ENCODE measurements at regions not wholly inside any gene's neighbourhood (a gene's known extent, or its start where the extent isn't known, plus 50 kb on each side); places are given as distances from the start of the nearest gene placed in this dataset.

DNA sequence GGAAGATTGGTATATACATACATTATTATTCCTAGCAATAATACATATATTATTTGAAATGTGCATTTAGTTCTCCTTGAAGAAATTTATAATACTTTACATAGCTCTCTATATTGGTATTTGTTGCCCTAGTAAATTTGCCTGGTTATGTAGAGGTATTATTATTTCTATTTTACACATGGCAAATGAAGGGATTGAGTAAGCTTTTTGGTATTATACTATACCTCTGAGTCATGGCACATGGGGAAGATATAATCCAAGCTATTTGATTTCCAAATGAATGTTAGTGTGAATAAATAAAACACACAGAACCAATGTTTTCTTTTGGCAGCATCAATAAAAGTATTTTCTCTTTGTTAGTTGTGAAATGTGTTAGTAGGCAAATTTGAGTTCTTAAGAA lies 409.6 kb upstream of the SLC35B3 start:
- TF ChIP-seq POLR2AphosphoS5 (IDR thresholded peaks at IDR 0.05; ENCODE audit: low read depth, low read length) (no peak), TAF1 (IDR thresholded peaks at IDR 0.05; ENCODE audit: borderline replicate concordance, insufficient read depth, low read length) (no peak), SIN3A (IDR thresholded peaks at IDR 0.05; ENCODE audit: borderline replicate concordance, insufficient read depth, low read length) (no peak), FOXP2 (optimal IDR thresholded peaks at IDR 0.05; ENCODE audit: borderline replicate concordance, extremely low read depth, extremely low read length, insufficient read depth) (no peak)
- TF ChIP-seq, protein P1, sequence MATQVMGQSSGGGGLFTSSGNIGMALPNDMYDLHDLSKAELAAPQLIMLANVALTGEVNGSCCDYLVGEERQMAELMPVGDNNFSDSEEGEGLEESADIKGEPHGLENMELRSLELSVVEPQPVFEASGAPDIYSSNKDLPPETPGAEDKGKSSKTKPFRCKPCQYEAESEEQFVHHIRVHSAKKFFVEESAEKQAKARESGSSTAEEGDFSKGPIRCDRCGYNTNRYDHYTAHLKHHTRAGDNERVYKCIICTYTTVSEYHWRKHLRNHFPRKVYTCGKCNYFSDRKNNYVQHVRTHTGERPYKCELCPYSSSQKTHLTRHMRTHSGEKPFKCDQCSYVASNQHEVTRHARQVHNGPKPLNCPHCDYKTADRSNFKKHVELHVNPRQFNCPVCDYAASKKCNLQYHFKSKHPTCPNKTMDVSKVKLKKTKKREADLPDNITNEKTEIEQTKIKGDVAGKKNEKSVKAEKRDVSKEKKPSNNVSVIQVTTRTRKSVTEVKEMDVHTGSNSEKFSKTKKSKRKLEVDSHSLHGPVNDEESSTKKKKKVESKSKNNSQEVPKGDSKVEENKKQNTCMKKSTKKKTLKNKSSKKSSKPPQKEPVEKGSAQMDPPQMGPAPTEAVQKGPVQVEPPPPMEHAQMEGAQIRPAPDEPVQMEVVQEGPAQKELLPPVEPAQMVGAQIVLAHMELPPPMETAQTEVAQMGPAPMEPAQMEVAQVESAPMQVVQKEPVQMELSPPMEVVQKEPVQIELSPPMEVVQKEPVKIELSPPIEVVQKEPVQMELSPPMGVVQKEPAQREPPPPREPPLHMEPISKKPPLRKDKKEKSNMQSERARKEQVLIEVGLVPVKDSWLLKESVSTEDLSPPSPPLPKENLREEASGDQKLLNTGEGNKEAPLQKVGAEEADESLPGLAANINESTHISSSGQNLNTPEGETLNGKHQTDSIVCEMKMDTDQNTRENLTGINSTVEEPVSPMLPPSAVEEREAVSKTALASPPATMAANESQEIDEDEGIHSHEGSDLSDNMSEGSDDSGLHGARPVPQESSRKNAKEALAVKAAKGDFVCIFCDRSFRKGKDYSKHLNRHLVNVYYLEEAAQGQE (IDR thresholded peaks at IDR 0.05; ENCODE audit: insufficient read depth in 1 of 2, low read depth in 2 of 2, low read length in 2 of 2), result no peak

DNA sequence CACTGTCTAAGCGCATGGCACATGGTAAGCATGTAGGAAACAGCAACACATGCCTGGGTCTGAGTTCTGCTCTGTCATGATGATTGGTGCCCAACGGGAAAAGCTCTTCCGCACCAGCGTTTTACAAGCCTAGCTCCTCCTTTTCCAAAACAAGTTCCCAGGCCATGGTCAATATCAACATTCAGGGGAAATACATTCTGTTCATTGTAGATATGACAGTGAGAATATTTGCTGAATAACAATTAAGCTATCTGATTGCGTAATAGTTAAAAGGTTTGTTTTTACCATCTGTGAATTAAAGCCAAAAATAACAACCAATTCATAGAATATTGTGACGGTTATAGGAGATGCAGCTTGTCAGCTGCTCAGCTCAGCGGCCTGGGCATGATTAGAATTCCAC lies 404.3 kb upstream of the SLC35B3 start:
- no peak for TF ChIP-seq TAF1 (IDR thresholded peaks at IDR 0.05; ENCODE audit: borderline replicate concordance, insufficient read depth, low read length)
- TF ChIP-seq FOXP2 (optimal IDR thresholded peaks at IDR 0.05; ENCODE audit: borderline replicate concordance, extremely low read depth, extremely low read length, insufficient read depth), result no peak
- TF ChIP-seq, protein P1 (IDR thresholded peaks at IDR 0.05; ENCODE audit: insufficient read depth in 1 of 2, low read depth in 2 of 2, low read length in 2 of 2), result no peak
- TF ChIP-seq POLR2AphosphoS5 (IDR thresholded peaks at IDR 0.05; ENCODE audit: low read depth, low read length), result no peak
- no peak for TF ChIP-seq SIN3A (IDR thresholded peaks at IDR 0.05; ENCODE audit: borderline replicate concordance, insufficient read depth, low read length)

DNA sequence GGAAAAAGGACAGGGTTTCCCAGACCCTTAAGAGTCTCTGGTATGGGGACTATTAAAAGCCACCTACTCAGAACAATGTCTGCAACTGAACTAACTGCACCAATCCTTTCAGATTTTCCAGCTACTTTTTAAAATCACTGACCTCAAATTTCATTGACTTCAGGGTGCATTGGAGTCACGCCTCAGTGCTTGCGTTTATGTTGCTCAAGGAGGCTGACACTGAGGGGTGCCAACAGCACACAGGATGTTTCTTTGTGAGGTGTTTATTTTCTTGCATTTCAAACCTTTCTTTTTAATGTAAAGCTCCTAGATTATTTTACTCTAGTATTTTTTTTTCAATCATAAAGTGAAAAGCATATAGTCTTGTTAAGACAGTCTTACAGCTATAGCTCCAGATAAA lies 402.0 kb upstream of the SLC35B3 start:
- TF ChIP-seq TAF1 (IDR thresholded peaks at IDR 0.05; ENCODE audit: borderline replicate concordance, insufficient read depth, low read length) (no peak), SIN3A (IDR thresholded peaks at IDR 0.05; ENCODE audit: borderline replicate concordance, insufficient read depth, low read length) (no peak), POLR2AphosphoS5 (IDR thresholded peaks at IDR 0.05; ENCODE audit: low read depth, low read length) (no peak), FOXP2 (optimal IDR thresholded peaks at IDR 0.05; ENCODE audit: borderline replicate concordance, extremely low read depth, extremely low read length, insufficient read depth) (no peak)
- TF ChIP-seq, protein P1 (IDR thresholded peaks at IDR 0.05; ENCODE audit: insufficient read depth in 1 of 2, low read depth in 2 of 2, low read length in 2 of 2), result no peak

DNA sequence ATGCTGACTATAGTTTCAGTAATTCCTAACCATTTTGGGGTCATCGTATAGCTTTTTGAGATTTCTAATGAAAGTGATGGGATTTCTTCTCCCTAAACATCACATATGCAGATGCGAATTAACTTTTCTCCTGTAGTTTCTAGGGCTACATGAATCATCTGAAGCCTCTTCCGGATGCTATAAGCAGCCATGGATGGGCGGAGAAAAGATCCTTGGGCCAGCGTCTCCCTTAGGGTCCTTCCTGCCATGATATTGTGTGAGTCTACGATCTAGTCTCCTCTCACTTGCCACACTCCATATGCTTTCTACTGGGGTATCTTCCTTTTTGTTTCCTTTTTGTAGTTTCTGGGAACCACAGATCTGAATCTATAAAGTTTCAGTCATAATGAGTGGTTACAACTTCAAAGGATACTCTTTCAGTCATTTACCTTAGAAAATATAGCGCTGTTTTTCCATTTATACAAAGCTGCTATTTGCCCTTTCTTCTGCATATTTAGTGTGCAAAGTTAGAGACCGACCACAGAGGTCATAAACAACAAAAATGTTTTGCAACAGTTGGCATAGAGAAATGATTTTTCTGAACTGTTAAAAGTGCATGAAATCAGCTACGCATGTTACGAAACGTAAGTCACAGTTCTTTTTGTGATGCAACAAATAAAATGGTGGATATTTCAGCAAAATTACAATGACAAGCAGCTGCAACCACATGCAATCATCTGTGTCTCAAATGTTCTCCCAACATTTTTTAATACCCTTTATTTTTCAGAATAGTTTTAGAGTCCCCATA lies 396.2 kb upstream of the SLC35B3 start:
- no peak for TF ChIP-seq FOXP2 (optimal IDR thresholded peaks at IDR 0.05; ENCODE audit: borderline replicate concordance, extremely low read depth, extremely low read length, insufficient read depth)

DNA sequence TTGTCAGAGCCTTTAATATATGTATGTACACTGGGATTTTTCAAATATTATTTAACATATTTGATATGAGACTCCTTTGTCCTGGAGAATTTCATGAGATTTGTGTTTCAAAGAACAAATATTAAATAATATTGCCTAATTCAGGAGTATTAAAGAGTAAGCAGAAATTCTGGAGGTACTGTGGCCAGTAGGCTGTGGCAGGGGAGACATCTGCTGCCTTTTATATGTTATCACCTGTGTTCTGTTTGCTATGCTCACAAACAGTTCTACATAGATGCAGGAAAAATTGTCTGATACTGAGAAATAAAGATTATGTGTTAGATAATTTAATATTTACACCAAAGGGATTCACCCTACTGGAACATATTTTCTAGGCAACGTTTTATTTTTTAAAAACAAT lies 395.4 kb upstream of the SLC35B3 start:
- TF ChIP-seq, protein P1 (IDR thresholded peaks at IDR 0.05; ENCODE audit: insufficient read depth in 1 of 2, low read depth in 2 of 2, low read length in 2 of 2), result no peak

All from PFSK-1 (cell line).